BLaER1 (cell line): ENCODE measurements at regions not wholly inside any gene's neighbourhood (a gene's known extent, or its start where the extent isn't known, plus 50 kb on each side); places are given as distances from the start of the nearest gene placed in this dataset.
A peak's percentile ranks its signal among the peaks of the same experiment; 100 is the strongest.
"Not testable (repeated sequence)": the region's sequence is repeated elsewhere in the genome, so short reads cannot be mapped to it uniquely, and the experiment has no call there.

Experiments
- H3K27ac ChIP-seq: shearing (Covaris generic); formaldehyde crosslinking; 2 replicates; pipeline ENCODE4 v1.8.1; 2022
- H3K27me3 ChIP-seq: shearing (Covaris generic); formaldehyde crosslinking; 2 replicates; pipeline ENCODE4 v1.8.1; 2022
- H3K36me3 ChIP-seq: shearing (Covaris generic); formaldehyde crosslinking; 2 replicates; pipeline ENCODE4 v1.8.1; 2022
- H3K4me1 ChIP-seq: shearing (Covaris generic); formaldehyde crosslinking; 2 replicates; pipeline ENCODE4 v1.8.1; 2022
- H3K4me2 ChIP-seq: shearing (Covaris generic); formaldehyde crosslinking; 2 replicates; pipeline ENCODE4 v1.8.1; 2022
- H3K4me3 ChIP-seq: shearing (Covaris generic); formaldehyde crosslinking; 2 replicates; pipeline ENCODE4 v1.8.1; 2022
- H3K9ac ChIP-seq: shearing (Covaris generic); formaldehyde crosslinking; 2 replicates; pipeline ENCODE4 v1.8.1; 2022
- H3K9me3 ChIP-seq: shearing (Covaris generic); formaldehyde crosslinking; 2 replicates; pipeline ENCODE4 v1.8.1; 2022
- H4K20me1 ChIP-seq: shearing (Covaris generic); formaldehyde crosslinking; 2 replicates; pipeline ENCODE4 v1.8.1; 2022
- Cebpa-rat ChIP-seq: shearing (Covaris generic); IDR thresholded peaks from 2 replicates; pipeline ENCODE4 v1.8.1; 2022

DNA sequence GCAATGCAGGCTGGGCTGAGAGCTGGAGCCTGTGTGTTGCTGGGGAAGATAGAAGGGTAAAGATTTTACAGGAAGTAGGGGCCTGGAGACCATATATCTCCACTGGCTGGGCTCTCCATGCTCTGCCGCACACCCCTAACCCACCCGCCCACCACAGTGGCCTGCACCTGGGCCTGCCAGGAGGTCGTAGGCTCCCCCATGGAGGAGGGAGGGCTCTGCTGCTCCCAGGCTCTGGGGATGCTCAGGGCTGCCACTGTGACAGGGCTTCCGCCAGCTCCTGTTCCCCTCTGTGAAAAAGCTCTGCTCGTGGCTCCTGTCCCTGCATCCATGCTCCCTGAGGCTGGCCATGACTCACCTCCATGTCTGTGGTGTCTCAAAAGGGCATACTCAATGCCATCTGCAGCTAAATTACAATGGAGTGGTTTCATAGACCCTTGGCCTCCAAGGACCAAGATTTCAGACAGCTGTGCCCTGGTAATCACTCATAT, 106.0 kb downstream of the CXCL12 start:
- no peaks in the 10 kb centered on the region for H3K9me3 ChIP-seq
- H3K36me3 ChIP-seq = no peaks in the 10 kb centered on the region
- no peaks in the 10 kb centered on the region for H4K20me1 ChIP-seq
- H3K27ac ChIP-seq = no peak overlapping the region
- peak overlapping the region; percentile 61 for H3K4me2 ChIP-seq
- H3K4me3 ChIP-seq = no peak overlapping the region
- H3K27me3 ChIP-seq = no peaks in the 10 kb centered on the region
- H3K9ac ChIP-seq = no peak overlapping the region
- TF ChIP-seq Cebpa-rat = no peak
- H3K4me1 ChIP-seq = peaks cover 12% of the 10 kb centered on the region

DNA sequence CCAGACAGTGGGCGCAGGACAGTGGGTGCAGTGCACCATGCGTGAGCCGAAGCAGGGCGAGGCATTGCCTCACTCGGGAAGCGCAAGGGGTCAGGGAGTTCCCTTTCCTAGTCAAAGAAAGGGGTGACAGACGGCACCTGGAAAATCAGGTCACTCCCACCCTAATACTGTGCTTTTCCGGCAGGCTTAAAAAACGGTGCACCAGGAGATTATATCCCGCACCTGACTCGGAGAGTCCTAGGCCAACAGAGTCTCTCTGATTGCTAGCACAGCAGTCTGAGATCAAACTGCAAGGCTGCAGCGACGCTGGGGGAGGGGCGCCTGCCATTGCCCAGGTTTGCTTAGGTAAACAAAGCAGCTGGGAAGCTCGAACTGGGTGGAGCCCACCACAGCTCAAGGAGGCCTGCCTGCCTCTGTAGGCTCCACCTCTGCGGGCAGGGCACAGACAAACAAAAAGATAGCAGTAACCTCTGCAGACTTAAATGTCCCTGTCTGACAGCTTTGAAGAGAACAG, 116.4 kb downstream of the CXCL12 start:
- not testable (repeated sequence) for H3K4me3 ChIP-seq, H3K4me1 ChIP-seq, H3K27me3 ChIP-seq, H3K4me2 ChIP-seq, H3K36me3 ChIP-seq, H3K27ac ChIP-seq, H3K9ac ChIP-seq, H4K20me1 ChIP-seq
- peaks cover 24% of the 10 kb centered on the region for H3K9me3 ChIP-seq

DNA sequence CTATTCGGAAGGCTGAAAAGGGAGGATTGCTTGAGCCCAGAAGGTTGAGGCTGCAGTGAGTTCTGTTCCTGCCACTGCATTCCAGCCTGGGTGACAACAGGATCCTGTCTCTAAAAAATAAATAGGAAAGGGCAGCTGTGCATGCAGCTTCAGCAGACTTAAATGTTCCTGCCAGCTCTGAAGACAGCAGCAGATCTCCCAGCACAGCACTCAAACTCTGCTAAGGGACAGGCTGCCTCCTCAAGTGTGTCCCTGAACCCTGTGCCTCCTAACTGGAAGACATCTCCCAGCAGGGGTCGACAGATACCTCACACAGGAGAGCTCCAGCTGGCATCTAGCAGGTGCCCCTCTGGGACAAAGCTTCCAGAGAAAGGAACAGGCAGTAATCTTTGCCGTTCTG, 117.9 kb downstream of the CXCL12 start:
- Histone ChIP-seq H3K4me2 (no peak overlapping the region), H3K27ac (no peak overlapping the region), H4K20me1 (no peaks in the 10 kb centered on the region), H3K9me3 (peaks cover 24% of the 10 kb centered on the region), H3K27me3 (no peaks in the 10 kb centered on the region), H3K9ac (no peak overlapping the region), H3K4me3 (no peak overlapping the region), H3K4me1 (no peaks in the 10 kb centered on the region), H3K36me3 (no peaks in the 10 kb centered on the region)
- no peak for TF ChIP-seq Cebpa-rat

DNA sequence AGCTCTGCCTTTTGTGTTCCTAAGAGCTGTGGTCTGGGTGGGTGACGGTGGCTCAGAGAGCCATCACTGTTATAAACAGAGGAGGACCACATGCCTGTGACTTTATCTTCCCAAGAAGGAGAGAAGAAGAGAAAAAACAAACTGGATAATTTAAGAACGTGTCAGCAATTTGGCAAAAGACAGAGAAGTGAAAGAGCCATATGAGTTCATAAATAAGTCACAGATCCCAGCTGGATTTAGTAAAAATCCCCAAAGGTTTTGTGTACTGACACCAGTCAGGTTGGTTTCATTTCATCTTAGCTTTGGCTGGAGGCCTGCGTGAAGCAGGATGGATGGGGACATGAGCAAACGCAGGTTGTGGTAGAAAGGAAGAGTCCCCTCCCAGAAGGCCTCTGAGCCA, 120.7 kb downstream of the CXCL12 start:
- H3K4me1 ChIP-seq = no peaks in the 10 kb centered on the region
- H3K9ac ChIP-seq = no peak overlapping the region
- H3K36me3 ChIP-seq = no peaks in the 10 kb centered on the region
- no peaks in the 10 kb centered on the region for H3K27me3 ChIP-seq
- no peaks in the 10 kb centered on the region for H4K20me1 ChIP-seq
- H3K27ac ChIP-seq = no peak overlapping the region
- peaks cover 24% of the 10 kb centered on the region for H3K9me3 ChIP-seq
- no peak for TF ChIP-seq Cebpa-rat
- H3K4me2 ChIP-seq = no peak overlapping the region
- no peak overlapping the region for H3K4me3 ChIP-seq

DNA sequence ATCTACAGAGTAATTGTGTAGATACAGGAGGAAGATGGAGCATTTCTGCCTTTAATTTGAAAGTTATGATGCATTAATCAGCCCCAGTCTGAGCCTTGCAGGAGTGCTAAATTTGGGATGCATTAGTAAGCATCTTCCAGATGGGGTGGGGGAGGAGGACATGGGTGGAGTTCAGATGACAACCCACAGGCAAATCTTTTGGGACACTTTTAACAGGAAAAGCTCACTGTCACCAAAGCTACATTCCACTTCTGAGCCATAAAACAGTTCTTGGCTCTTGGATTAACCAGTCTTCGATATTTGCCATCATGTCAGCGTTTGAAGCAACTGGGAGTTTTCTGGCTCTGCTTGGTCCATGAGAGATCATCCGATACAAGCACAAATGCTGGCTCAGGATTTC, 121.1 kb downstream of the CXCL12 start:
- Histone ChIP-seq H4K20me1 (no peaks in the 10 kb centered on the region), H3K4me3 (no peak overlapping the region), H3K27me3 (no peaks in the 10 kb centered on the region), H3K9ac (no peak overlapping the region), H3K36me3 (no peaks in the 10 kb centered on the region), H3K4me1 (no peaks in the 10 kb centered on the region), H3K9me3 (peaks cover 21% of the 10 kb centered on the region), H3K27ac (no peak overlapping the region), H3K4me2 (no peak overlapping the region)
- no peak for TF ChIP-seq Cebpa-rat

DNA sequence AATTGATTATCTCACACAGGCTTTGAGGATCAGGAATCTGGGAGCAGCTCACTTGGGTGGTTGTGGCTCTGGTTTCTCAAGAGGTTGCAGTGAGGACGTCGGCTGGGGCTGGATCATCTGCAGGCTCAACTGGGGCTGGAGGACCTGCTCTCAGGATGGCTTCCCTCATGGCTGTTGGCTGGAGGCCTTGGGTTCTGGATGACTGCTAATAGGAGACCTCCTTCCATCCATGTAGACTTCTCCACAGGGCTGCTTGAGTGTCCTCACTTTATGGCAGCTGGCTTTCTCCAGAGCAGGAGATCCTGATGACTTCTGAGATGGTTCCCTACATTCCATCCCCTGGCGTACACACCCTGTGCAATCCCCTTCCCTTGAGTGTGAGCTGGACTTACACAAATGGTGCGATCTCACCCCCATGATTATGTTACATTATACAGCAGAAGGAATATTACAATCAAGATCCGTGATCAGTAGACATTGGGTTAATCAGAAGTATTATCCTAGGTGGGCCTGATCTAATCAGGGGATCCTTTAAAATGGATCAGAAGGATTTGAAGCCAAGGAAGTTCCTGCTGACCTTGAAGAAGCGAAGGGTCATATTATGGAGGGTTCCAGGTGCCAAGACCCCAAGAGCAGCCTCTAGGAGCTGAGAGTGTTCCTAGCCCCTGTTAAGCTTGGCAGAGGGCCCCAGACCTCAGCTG, 122.2 kb downstream of the CXCL12 start:
- no peak overlapping the region for H3K27ac ChIP-seq
- H3K36me3 ChIP-seq = no peaks in the 10 kb centered on the region
- no peaks in the 10 kb centered on the region for H3K27me3 ChIP-seq
- no peak overlapping the region for H3K4me3 ChIP-seq
- H3K4me1 ChIP-seq = no peaks in the 10 kb centered on the region
- H4K20me1 ChIP-seq = no peaks in the 10 kb centered on the region
- no peak overlapping the region for H3K9ac ChIP-seq
- H3K9me3 ChIP-seq = peaks cover 16% of the 10 kb centered on the region
- no peak for TF ChIP-seq Cebpa-rat
- H3K4me2 ChIP-seq = no peak overlapping the region

DNA sequence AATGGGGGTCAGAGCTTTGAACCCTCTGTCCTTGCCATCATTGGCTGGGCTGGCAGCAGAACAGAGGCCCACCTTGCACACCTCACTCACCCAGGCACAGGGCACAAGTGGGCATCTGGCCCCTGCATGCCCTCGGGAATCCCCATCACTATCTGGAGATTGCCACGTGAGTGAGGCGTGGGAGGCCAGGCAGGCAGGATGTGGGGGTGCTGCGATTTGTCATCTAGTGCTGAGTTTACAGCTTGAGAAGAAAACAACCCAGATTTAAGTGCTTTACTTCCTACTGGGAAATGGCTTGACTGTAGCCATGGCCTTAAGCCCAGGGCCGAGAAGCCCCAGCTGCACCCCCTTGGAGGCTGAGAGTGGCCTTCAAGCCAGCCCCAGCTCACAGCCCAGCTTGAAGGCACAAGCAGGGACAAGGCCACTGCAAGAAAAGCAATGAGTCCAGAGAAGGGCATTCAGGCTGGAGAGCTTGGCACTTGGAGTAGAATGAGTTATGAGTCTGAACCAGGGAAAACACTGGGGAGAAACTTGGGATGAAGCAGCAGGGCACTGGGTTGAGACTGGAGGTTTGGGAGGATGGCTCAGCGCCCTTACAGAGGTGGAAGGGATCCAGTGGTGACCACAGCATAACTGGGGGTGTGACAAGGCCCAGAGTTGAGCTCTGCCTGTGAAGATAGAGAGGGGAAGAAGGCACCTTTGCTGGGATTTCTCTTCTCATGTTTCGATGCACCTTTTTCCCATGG, 123.0 kb downstream of the CXCL12 start:
- Histone ChIP-seq H3K9ac (no peak overlapping the region), H4K20me1 (no peaks in the 10 kb centered on the region), H3K4me2 (no peak overlapping the region), H3K4me1 (no peaks in the 10 kb centered on the region), H3K4me3 (no peak overlapping the region), H3K27me3 (no peaks in the 10 kb centered on the region), H3K27ac (no peak overlapping the region), H3K36me3 (no peaks in the 10 kb centered on the region), H3K9me3 (peaks cover 8% of the 10 kb centered on the region)
- TF ChIP-seq Cebpa-rat = no peak

DNA sequence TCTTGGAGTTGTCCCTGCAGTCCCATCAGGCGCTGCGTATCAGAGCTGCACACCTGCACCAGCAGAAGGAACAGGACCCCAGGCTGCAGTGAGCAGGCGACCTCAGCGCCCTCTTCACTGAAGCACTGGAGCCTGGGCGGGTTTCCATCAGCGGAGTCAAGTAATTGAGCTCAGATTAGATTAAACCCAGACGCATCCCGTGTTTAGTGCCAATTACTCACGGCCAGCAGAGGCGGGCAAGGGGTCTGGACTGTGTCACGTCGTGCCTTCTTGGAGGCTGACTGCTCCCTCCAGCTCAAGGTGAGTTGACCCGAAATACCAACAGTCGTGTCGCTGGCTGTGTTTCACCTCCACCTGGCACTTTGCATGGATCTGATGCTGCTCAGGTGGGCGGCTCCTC, 123.6 kb downstream of the CXCL12 start:
- Histone ChIP-seq H3K4me3 (no peak overlapping the region), H4K20me1 (no peaks in the 10 kb centered on the region), H3K9ac (no peak overlapping the region), H3K27me3 (no peaks in the 10 kb centered on the region), H3K36me3 (no peaks in the 10 kb centered on the region), H3K27ac (no peak overlapping the region), H3K4me1 (no peaks in the 10 kb centered on the region), H3K4me2 (no peak overlapping the region), H3K9me3 (peaks cover 2% of the 10 kb centered on the region; the same call in 1 of the 2 replicates)
- TF ChIP-seq Cebpa-rat = no peak

DNA sequence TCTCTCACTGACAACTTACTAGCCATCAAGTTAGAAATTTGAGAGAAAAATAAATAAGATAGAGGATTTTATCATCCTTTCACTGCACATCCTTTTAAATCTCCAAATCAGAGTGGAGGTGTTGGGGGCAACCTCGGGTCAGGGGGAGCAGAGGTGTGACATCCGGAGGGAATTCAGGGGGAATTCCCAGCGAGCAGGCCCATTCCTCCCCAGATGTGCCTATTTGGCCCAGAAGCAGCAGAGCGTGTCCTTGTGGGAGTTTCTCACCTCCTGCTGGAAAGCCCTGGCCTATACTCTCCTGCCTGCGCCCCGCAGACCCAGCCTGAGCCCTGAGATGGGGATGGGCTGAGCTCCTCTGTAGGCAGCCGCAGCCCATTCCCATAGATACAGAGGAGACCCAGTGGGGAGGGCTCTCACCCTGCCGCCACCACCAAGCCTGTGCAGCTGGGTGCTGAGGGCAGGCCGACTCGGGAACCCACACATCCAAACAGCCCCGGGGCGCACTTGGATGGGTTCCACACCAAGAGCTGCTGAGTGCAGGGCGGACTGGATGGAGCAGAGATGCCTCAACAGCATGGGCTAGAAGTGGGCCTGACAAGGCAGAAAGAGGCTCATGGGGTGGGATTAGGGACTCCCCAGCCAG, 124.5 kb downstream of the CXCL12 start:
- no peaks in the 10 kb centered on the region for H4K20me1 ChIP-seq
- no peak overlapping the region for H3K9ac ChIP-seq
- H3K4me3 ChIP-seq = no peak overlapping the region

More for the DNA sequence above, 124.5 kb downstream of the CXCL12 start:
- Histone ChIP-seq H3K4me2 (no peak overlapping the region), H3K9me3 (no peaks in the 10 kb centered on the region), H3K4me1 (no peaks in the 10 kb centered on the region), H3K27me3 (no peaks in the 10 kb centered on the region), H3K27ac (no peak overlapping the region), H3K36me3 (no peaks in the 10 kb centered on the region)
- no peak for TF ChIP-seq Cebpa-rat
